HEK293 (cell line): ENCODE measurements at regions not wholly inside any gene's neighbourhood (a gene's known extent, or its start where the extent isn't known, plus 50 kb on each side); places are given as distances from the start of the nearest gene placed in this dataset.

Experiments
- CTCF ChIA-PET: fragments of 350-600 bp; formaldehyde crosslinking; extraction: SDS; loops from one replicate; lab custom pipeline; 2021; ENCODE audit warnings: antibody characterized with exemption; lab: Yijun Ruan, JAX
- POLR2A ChIA-PET: fragments of 300-600 bp; formaldehyde crosslinking; extraction: SDS; loops from one replicate; lab custom pipeline; 2020; ENCODE audit warnings: antibody characterized with exemption, inconsistent platforms; lab: Yijun Ruan, JAX
- H3K27ac ChIP-seq: fragments of 200-500 bp; sonication (Bioruptor generic); 2 replicates; pipeline ENCODE4 v1.5.1; 2014; ENCODE audit warnings: low read depth, low read length, control low read depth, inconsistent platforms; ENCODE audit errors: extremely low read depth
- H3K36me3 ChIP-seq, 2 experiments: fragments of 200-500 bp in 1 of 2; sonication (Bioruptor generic) in 1 of 2; 1 replicate in 1 of 2; 2 replicates in 1 of 2; pipeline ENCODE4 v1.5.1; 2014 to 2017; ENCODE audit warnings: inconsistent platforms in 2 of 2, low read length in 2 of 2; ENCODE audit not compliant: control insufficient read depth in 2 of 2, insufficient read depth in 1 of 2
- H3K4me1 ChIP-seq: fragments of 200-500 bp; sonication (Bioruptor generic); 2 replicates; pipeline ENCODE4 v1.5.1; 2014; ENCODE audit warnings: mild to moderate bottlenecking, low read length, inconsistent platforms; ENCODE audit not compliant: control insufficient read depth, insufficient read depth
- H3K4me3 ChIP-seq: 2 replicates; pipeline ENCODE4 v1.5.1; 2011; ENCODE audit warnings: low read depth, mild to moderate bottlenecking, control low read depth, low read length, moderate library complexity
- H3K9me3 ChIP-seq: fragments of 200-500 bp; sonication (Bioruptor generic); 2 replicates; pipeline ENCODE4 v1.5.1; 2014; ENCODE audit warnings: low read depth, low read length, inconsistent platforms; ENCODE audit not compliant: control insufficient read depth, insufficient read depth
- GLI4 ChIP-seq: fragments of 450-650 bp; formaldehyde crosslinking; IDR thresholded peaks from 2 replicates; pipeline ENCODE4 v1.5.1; 2016; ENCODE audit warnings: missing biosample characterization, missing genetic modification characterization
- KLF8 ChIP-seq: fragments of 450-650 bp; formaldehyde crosslinking; IDR thresholded peaks from 2 replicates; pipeline ENCODE4 v1.5.1; 2016; ENCODE audit warnings: missing biosample characterization, missing genetic modification characterization
- PRDM1 ChIP-seq: fragments of 450-650 bp; formaldehyde crosslinking; IDR thresholded peaks from 2 replicates; pipeline ENCODE4; 2016; ENCODE audit warnings: missing biosample characterization, missing genetic modification characterization
- SCRT1 ChIP-seq: fragments of 450-650 bp; formaldehyde crosslinking; IDR thresholded peaks from 2 replicates; pipeline ENCODE4 v1.5.1; 2016; ENCODE audit warnings: missing biosample characterization, missing genetic modification characterization, borderline replicate concordance
- SP2 ChIP-seq: fragments of 450-650 bp; formaldehyde crosslinking; IDR thresholded peaks from 2 replicates; pipeline ENCODE4 v1.5.1; 2016; ENCODE audit warnings: missing biosample characterization, missing genetic modification characterization
- ZBTB17 ChIP-seq: fragments of 450-650 bp; formaldehyde crosslinking; IDR thresholded peaks from 2 replicates; pipeline ENCODE4 v1.5.1; 2016; ENCODE audit warnings: missing biosample characterization, missing genetic modification characterization
- ZNF133 ChIP-seq: fragments of 450-650 bp; formaldehyde crosslinking; IDR thresholded peaks from 2 replicates; pipeline ENCODE4 v1.5.1; 2016; ENCODE audit warnings: missing biosample characterization, missing genetic modification characterization
- ZNF394 ChIP-seq: fragments of 450-650 bp; formaldehyde crosslinking; IDR thresholded peaks from 2 replicates; pipeline ENCODE4 v1.5.1; 2016; ENCODE audit warnings: missing biosample characterization, missing genetic modification characterization, mild to moderate bottlenecking, moderate library complexity, borderline replicate concordance
- ZNF555 ChIP-seq: fragments of 450-650 bp; formaldehyde crosslinking; conservative IDR thresholded peaks from 2 replicates; pipeline ENCODE4 v1.5.1; 2017; ENCODE audit warnings: missing biosample characterization, mild to moderate bottlenecking, missing genetic modification characterization, inconsistent platforms
- ZNF560 ChIP-seq: fragments of 450-650 bp; formaldehyde crosslinking; IDR thresholded peaks from 2 replicates; pipeline ENCODE4 v1.5.1; 2017; ENCODE audit warnings: missing biosample characterization, missing genetic modification characterization, borderline replicate concordance
- ZNF623 ChIP-seq: fragments of 450-650 bp; formaldehyde crosslinking; IDR thresholded peaks from 2 replicates; pipeline ENCODE4 v1.5.1; 2016; ENCODE audit warnings: missing biosample characterization, missing genetic modification characterization
- ZNF677 ChIP-seq: fragments of 450-650 bp; IDR thresholded peaks from 2 replicates; pipeline ENCODE4 v1.5.0; 2018; ENCODE audit warnings: missing biosample characterization, mild to moderate bottlenecking, missing genetic modification characterization, moderate library complexity
- ZNF785 ChIP-seq: fragments of 450-650 bp; formaldehyde crosslinking; IDR thresholded peaks from 2 replicates; pipeline ENCODE4 v1.5.1; 2016; ENCODE audit warnings: missing biosample characterization, missing genetic modification characterization
- ZNF791 ChIP-seq: fragments of 450-650 bp; formaldehyde crosslinking; IDR thresholded peaks from 2 replicates; pipeline ENCODE4 v1.5.1; 2016; ENCODE audit warnings: missing biosample characterization, missing genetic modification characterization
- TF ChIP-seq, protein P1 (sequence below): fragments of 450-650 bp; formaldehyde crosslinking; IDR thresholded peaks from 2 replicates; pipeline ENCODE4 v1.5.1; 2016; ENCODE audit warnings: missing biosample characterization, missing genetic modification characterization
- TF ChIP-seq, protein P2 (sequence below): fragments of 450-650 bp; formaldehyde crosslinking; conservative IDR thresholded peaks from 2 replicates; pipeline ENCODE4 v1.5.1; 2016; ENCODE audit warnings: low read depth, missing biosample characterization, missing genetic modification characterization
- TF ChIP-seq, protein P3 (sequence below): fragments of 450-650 bp; formaldehyde crosslinking; IDR thresholded peaks from 2 replicates; pipeline ENCODE4 v1.5.1; 2016; ENCODE audit warnings: missing biosample characterization, missing genetic modification characterization, borderline replicate concordance
- TF ChIP-seq, protein P4 (sequence below): fragments of 450-650 bp; formaldehyde crosslinking; IDR thresholded peaks from 2 replicates; pipeline ENCODE4 v1.5.1; 2016; ENCODE audit warnings: missing biosample characterization, missing genetic modification characterization

DNA sequence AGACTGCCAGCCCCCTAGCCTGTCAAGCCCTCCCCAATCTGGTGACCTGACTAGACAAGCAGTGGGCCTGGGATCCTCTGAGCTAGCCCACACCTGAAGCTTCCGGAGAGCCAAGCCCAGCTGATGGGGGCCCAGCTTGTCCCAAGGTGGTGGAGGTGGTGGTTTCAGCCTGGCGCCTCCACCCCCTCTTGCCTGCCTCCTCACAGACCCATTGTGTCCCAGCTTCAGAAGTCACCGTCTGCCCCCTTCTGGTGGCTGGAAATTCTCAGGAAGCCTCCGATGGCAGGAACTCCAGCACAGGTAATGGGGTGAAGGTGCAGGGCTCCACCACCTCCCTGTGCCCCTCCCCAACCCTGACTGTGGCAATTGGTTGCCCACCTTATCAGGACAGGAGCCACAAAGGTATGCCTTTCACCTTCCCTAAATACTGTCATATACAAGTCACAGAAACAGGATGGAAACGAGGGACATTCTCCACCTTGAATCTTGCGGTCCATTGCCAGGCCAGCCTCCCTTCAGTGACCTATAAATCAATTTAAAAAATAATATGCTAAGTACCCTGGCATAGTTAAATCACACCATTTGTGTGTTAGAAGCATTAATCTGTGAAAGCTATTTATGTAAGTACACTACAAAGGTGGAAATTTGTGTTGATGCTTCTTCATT is 66.0 kb upstream of the ZNF423 start (continued):
- no peak for TF ChIP-seq ZNF785 (tag by site-specific recombination)

DNA sequence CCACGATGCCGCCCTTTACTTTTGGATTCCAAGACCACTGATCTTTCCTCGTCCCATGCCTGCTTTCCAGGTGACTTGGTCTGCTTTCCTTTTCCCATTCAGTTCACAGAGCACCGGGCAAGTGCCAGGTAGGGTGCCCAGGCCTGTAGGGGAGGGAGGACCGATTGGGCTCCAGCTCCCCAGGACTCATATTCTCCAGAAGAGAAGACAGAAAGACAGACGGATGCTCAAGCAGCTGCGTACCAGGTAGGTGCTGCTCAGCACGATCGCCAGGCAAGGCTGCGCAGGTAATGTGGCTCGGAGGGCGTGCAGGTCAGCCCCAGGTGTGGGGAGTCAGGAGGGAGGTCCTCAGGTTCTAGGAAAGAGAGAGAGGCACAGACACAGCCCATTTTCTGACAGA is 67.5 kb upstream of the ZNF423 start:
- no peaks in the 10 kb centered on the region for H3K4me1 ChIP-seq
- TF ChIP-seq ZNF394 (no peak), ZNF555 (tag by site-specific recombination) (no peak), ZBTB17 (no peak), GLI4 (no peak), KLF8 (tag by site-specific recombination) (no peak), ZNF560 (tag by site-specific recombination) (no peak), SP2 (tag by site-specific recombination) (no peak), ZNF623 (no peak), SCRT1 (tag by site-specific recombination) (no peak), ZNF791 (tag by site-specific recombination) (no peak)
- TF ChIP-seq, protein P1, sequence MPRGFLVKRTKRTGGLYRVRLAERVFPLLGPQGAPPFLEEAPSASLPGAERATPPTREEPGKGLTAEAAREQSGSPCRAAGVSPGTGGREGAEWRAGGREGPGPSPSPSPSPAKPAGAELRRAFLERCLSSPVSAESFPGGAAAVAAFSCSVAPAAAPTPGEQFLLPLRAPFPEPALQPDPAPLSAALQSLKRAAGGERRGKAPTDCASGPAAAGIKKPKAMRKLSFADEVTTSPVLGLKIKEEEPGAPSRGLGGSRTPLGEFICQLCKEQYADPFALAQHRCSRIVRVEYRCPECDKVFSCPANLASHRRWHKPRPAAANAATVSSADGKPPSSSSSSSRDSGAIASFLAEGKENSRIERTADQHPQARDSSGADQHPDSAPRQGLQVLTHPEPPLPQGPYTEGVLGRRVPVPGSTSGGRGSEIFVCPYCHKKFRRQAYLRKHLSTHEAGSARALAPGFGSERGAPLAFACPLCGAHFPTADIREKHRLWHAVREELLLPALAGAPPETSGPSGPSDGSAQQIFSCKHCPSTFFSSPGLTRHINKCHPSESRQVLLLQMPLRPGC (tag by site-specific recombination): no peak
- TF ChIP-seq, protein P2, sequence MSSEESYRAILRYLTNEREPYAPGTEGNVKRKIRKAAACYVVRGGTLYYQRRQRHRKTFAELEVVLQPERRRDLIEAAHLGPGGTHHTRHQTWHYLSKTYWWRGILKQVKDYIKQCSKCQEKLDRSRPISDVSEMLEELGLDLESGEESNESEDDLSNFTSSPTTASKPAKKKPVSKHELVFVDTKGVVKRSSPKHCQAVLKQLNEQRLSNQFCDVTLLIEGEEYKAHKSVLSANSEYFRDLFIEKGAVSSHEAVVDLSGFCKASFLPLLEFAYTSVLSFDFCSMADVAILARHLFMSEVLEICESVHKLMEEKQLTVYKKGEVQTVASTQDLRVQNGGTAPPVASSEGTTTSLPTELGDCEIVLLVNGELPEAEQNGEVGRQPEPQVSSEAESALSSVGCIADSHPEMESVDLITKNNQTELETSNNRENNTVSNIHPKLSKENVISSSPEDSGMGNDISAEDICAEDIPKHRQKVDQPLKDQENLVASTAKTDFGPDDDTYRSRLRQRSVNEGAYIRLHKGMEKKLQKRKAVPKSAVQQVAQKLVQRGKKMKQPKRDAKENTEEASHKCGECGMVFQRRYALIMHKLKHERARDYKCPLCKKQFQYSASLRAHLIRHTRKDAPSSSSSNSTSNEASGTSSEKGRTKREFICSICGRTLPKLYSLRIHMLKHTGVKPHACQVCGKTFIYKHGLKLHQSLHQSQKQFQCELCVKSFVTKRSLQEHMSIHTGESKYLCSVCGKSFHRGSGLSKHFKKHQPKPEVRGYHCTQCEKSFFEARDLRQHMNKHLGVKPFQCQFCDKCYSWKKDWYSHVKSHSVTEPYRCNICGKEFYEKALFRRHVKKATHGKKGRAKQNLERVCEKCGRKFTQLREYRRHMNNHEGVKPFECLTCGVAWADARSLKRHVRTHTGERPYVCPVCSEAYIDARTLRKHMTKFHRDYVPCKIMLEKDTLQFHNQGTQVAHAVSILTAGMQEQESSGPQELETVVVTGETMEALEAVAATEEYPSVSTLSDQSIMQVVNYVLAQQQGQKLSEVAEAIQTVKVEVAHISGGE (tag by site-specific recombination): no peak
- no peak overlapping the region for H3K4me3 ChIP-seq
- POLR2A ChIA-PET: no interaction called here
- H3K36me3 ChIP-seq: no peaks in the 10 kb centered on the region
- H3K9me3 ChIP-seq: no peaks in the 10 kb centered on the region
- H3K27ac ChIP-seq: no peak overlapping the region
- CTCF ChIA-PET: interaction anchor here (0.8 to 2.9 kb wide), 8 partner anchors 9 to 515 kb away, joined by 3 to 21 read pairs (median 7); no protein-coding TSS in a partner anchor

DNA sequence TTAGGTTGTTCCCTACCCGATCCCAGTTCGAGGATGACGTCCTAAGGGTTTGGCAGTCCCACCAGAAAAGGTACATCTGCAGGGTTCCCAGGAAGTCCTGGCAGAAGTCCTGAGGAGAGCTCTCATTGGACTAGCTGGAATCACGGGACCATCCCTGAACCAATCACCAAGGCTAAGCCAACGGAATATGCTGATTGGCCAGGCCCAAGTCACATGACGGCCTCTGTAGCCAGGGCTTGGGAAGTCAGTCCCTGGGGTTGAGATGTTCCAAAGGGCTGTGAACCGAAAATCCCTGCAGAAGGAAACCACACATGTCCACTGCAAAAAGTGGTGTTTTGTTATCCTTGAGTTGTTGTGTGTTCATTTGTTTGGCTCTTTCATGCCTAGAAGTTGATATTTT is 68.2 kb upstream of the ZNF423 start:
- CTCF ChIA-PET: interaction anchor here (0.9 to 1.4 kb wide), 3 partner anchors 41 to 368 kb away, joined by 3 to 4 read pairs (median 4); partner anchors contain the start of gene CNEP1R1

More for the DNA sequence above, 68.2 kb upstream of the ZNF423 start:
- POLR2A ChIA-PET: no interaction called here
- TF ChIP-seq GLI4 (no peak), ZNF785 (tag by site-specific recombination) (no peak), ZNF133 (tag by site-specific recombination) (no peak), PRDM1 (tag by site-specific recombination) (no peak), ZNF677 (no peak)
- TF ChIP-seq, protein P3, sequence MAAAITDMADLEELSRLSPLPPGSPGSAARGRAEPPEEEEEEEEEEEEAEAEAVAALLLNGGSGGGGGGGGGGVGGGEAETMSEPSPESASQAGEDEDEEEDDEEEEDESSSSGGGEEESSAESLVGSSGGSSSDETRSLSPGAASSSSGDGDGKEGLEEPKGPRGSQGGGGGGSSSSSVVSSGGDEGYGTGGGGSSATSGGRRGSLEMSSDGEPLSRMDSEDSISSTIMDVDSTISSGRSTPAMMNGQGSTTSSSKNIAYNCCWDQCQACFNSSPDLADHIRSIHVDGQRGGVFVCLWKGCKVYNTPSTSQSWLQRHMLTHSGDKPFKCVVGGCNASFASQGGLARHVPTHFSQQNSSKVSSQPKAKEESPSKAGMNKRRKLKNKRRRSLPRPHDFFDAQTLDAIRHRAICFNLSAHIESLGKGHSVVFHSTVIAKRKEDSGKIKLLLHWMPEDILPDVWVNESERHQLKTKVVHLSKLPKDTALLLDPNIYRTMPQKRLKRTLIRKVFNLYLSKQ (tag by site-specific recombination): no peak
- TF ChIP-seq, protein P4, sequence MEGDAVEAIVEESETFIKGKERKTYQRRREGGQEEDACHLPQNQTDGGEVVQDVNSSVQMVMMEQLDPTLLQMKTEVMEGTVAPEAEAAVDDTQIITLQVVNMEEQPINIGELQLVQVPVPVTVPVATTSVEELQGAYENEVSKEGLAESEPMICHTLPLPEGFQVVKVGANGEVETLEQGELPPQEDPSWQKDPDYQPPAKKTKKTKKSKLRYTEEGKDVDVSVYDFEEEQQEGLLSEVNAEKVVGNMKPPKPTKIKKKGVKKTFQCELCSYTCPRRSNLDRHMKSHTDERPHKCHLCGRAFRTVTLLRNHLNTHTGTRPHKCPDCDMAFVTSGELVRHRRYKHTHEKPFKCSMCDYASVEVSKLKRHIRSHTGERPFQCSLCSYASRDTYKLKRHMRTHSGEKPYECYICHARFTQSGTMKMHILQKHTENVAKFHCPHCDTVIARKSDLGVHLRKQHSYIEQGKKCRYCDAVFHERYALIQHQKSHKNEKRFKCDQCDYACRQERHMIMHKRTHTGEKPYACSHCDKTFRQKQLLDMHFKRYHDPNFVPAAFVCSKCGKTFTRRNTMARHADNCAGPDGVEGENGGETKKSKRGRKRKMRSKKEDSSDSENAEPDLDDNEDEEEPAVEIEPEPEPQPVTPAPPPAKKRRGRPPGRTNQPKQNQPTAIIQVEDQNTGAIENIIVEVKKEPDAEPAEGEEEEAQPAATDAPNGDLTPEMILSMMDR (tag by site-specific recombination): no peak
- TF ChIP-seq, all 188 proteins: peak for 0
- Histone ChIP-seq H3K4me1 (no peaks in the 10 kb centered on the region), H3K4me3 (no peak overlapping the region), H3K27ac (no peak overlapping the region), H3K9me3 (no peaks in the 10 kb centered on the region), H3K36me3 (no peaks in the 10 kb centered on the region)
